Body of pancreas (tissue), 4 donors: ENCODE measurements at regions not wholly inside any gene's neighbourhood (a gene's known extent, or its start where the extent isn't known, plus 50 kb on each side); places are given as distances from the start of the nearest gene placed in this dataset.

Source experiments
- ATAC-seq: fragments of 150-250 bp; one replicate; pipeline ENCODE4 v1.9.1; 2016
- DNase-seq, 4 donors: peaks; one replicate each; pipeline ENCODE4 v3.0.0-alpha.2; 2019
- H3K27ac ChIP-seq, 4 donors: fragments of 200-600 bp; sonication (generic); 1 replicate in 3 of 4; 2 replicates in 1 of 4; pipeline versions ENCODE4 v1.5.1 to v1.6.1; 2016 to 2019; ENCODE audit warnings: mild to moderate bottlenecking in 1 of 4, mixed read lengths in 1 of 4, moderate library complexity in 1 of 4
- H3K27me3 ChIP-seq, 2 donors: fragments of 200-600 bp; sonication (generic); one replicate each; pipeline ENCODE4 v1.6.0; 2016; ENCODE audit warnings: mild to moderate bottlenecking in 1 of 2
- H3K36me3 ChIP-seq, 2 donors: fragments of 200-600 bp; sonication (generic); replicated peaks in 1 of 2; 2 replicates each; pipeline ENCODE4 v1.5.1; 2016; ENCODE audit warnings: low read depth in 2 of 2; ENCODE audit not compliant: insufficient read depth in 1 of 2
- H3K4me1 ChIP-seq: fragments of 200-600 bp; sonication (generic); one replicate; pipeline ENCODE4 v1.6.0; 2016
- H3K4me3 ChIP-seq, 2 donors: fragments of 200-600 bp; sonication (generic); 1 replicate in 1 of 2; 2 replicates in 1 of 2; pipeline ENCODE4 v1.5.1; 2016 to 2019
- H3K9me3 ChIP-seq, 3 donors: fragments of 200-600 bp; sonication (generic); 1 replicate in 2 of 3; 2 replicates in 1 of 3; pipeline ENCODE4 v1.5.1; 2016
- POLR2A ChIP-seq, 3 donors: fragments of 450-650 bp; IDR thresholded peaks; one replicate each; pipeline ENCODE4 v1.6.1; 2016; ENCODE audit warnings: antibody characterized with exemption in 3 of 3, mild to moderate bottlenecking in 2 of 3
- WGBS, 2 donors: methylation state at CpG; one replicate each; pipeline ENCODE4 v1.1.5; 2017; 5-methylcytosine and 5-hydroxymethylcytosine counted together
- intact Hi-C: fragments of 100-400 bp; cut with DNase I; formaldehyde crosslinking; loops from one replicate; pipeline ENCODE4 v1.15.1; 2023
- TF ChIP-seq, protein P1 (sequence below), 7 experiments: fragments of 450-650 bp in 4 of 7; fragments of 200-600 bp in 3 of 7; sonication (generic) in 3 of 7; IDR thresholded peaks; one replicate each; pipeline ENCODE4 v1.5.1; 2016 to 2019; ENCODE audit warnings: antibody characterized with exemption in 7 of 7

GRCh38 chr18:47507651-47508050, 256.2 kb upstream of the SKOR2 start:
- no peak overlapping the region for H3K4me3 ChIP-seq
- no peak overlapping the region for H3K27ac ChIP-seq
- intact Hi-C loops: no loop called here
- TF ChIP-seq, protein P1, sequence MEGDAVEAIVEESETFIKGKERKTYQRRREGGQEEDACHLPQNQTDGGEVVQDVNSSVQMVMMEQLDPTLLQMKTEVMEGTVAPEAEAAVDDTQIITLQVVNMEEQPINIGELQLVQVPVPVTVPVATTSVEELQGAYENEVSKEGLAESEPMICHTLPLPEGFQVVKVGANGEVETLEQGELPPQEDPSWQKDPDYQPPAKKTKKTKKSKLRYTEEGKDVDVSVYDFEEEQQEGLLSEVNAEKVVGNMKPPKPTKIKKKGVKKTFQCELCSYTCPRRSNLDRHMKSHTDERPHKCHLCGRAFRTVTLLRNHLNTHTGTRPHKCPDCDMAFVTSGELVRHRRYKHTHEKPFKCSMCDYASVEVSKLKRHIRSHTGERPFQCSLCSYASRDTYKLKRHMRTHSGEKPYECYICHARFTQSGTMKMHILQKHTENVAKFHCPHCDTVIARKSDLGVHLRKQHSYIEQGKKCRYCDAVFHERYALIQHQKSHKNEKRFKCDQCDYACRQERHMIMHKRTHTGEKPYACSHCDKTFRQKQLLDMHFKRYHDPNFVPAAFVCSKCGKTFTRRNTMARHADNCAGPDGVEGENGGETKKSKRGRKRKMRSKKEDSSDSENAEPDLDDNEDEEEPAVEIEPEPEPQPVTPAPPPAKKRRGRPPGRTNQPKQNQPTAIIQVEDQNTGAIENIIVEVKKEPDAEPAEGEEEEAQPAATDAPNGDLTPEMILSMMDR (IDR thresholded peaks at IDR 0.05): no peak
- TF ChIP-seq POLR2A (IDR thresholded peaks at IDR 0.05): no peak
- DNase-seq (no peak), ATAC-seq (no peak)
- H3K4me1 ChIP-seq: no peaks in the 10 kb centered on the region
- WGBS, 2 donors: 79 to 89% methylated on average over 3 of the region's 3 CpGs
- no peaks in the 10 kb centered on the region for H3K9me3 ChIP-seq
- H3K27me3 ChIP-seq: no peaks in the 10 kb centered on the region
- no peaks in the 10 kb centered on the region for H3K36me3 ChIP-seq

DNA sequence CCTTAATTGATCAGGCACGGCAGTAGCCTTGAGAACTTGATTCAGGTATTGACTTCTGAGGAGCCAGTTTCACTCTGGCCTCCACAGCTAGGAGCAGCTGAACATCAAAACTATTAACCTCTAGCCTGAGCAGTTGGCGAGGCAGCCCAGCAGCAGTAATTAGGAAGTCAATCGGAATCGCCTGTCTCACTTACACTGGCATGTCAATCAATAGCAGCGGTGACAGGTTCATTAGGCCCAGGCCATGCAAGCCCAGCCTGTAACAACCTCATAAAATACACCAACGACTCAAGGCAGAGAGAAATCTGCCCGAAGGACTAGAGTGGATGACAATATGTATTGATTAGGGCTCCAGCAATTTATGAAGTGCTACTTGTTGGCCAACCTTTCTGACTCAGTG, 255.4 kb upstream of the SKOR2 start:
- no peaks in the 10 kb centered on the region for H3K9me3 ChIP-seq
- ATAC-seq (no peak), DNase-seq (no peak)
- H3K36me3 ChIP-seq: no peaks in the 10 kb centered on the region
- H3K27me3 ChIP-seq: no peaks in the 10 kb centered on the region
- H3K4me3 ChIP-seq: no peak overlapping the region
- H3K27ac ChIP-seq: no peak overlapping the region
- 53 to 59% methylated on average over 7 of the region's 7 CpGs for WGBS, 2 donors
- no peak for TF ChIP-seq POLR2A (IDR thresholded peaks at IDR 0.05)
- TF ChIP-seq, protein P1 (IDR thresholded peaks at IDR 0.05): no peak
- H3K4me1 ChIP-seq: no peaks in the 10 kb centered on the region
- intact Hi-C loops: no loop called here

DNA sequence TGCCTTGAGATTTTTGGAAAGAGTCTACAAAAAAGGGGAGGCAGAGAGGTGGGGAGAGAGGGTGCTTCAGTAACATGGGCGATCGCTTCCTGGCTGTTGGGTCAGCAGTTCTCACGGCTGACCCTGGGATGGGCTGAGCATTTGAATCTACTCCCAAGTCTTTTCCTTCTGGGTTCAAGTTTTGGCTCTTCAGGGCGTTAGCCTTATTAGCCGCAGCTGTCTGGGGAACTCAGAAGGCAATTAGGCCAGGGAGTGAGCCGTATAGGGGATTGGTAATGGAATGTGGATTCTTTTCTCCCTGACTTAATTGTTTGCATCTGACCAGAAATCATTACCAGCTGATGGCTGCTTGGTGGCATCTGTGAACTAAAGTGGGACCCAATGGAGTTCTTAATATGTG, 250.5 kb upstream of the SKOR2 start:
- Histone ChIP-seq H3K27ac (no peak overlapping the region), H3K9me3 (no peaks in the 10 kb centered on the region), H3K36me3 (no peaks in the 10 kb centered on the region), H3K27me3 (no peaks in the 10 kb centered on the region), H3K4me3 (no peak overlapping the region), H3K4me1 (no peaks in the 10 kb centered on the region)
- TF ChIP-seq, protein P1 (IDR thresholded peaks at IDR 0.05): no peak
- no peak for TF ChIP-seq POLR2A (IDR thresholded peaks at IDR 0.05)
- no peak for ATAC-seq
- DNase-seq: no peak
- intact Hi-C loops: no loop called here
- WGBS, 2 donors: 65 to 66% methylated on average over 6 of the region's 6 CpGs

DNA sequence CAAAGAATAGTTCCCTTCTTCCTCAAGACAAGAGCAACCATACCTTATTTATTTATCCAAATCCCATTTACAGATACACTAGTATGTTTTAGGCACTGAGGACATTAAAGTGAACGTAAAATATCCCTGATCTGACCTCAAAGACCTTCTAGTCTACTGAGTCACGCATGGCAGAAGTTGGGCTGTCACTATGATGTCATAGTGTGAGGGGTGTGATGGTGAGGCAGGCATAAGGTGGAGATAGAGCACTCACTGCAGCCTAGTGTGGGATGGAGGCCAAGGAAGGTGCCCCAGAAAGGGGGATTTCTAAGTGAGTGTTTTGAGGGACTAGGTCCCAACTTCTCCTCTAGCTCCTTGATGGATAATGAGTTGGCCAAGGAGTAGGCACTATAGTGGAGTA, 249.5 kb upstream of the SKOR2 start:
- Histone ChIP-seq H3K36me3 (no peaks in the 10 kb centered on the region), H3K4me3 (no peak overlapping the region), H3K27ac (no peak overlapping the region), H3K4me1 (no peaks in the 10 kb centered on the region), H3K27me3 (no peaks in the 10 kb centered on the region), H3K9me3 (no peaks in the 10 kb centered on the region)
- no peak for ATAC-seq
- no peak for TF ChIP-seq POLR2A (IDR thresholded peaks at IDR 0.05)
- TF ChIP-seq, protein P1 (IDR thresholded peaks at IDR 0.05): no peak
- intact Hi-C loops: no loop called here
- DNase-seq: no peak
- WGBS, 2 donors: 47 to 58% methylated on average over 2 of the region's 2 CpGs

- ATAC-seq: no peak
- 63 to 79% methylated on average over 3 of the region's 3 CpGs for WGBS, 2 donors
- no peaks in the 10 kb centered on the region for H3K36me3 ChIP-seq
- H3K4me1 ChIP-seq: no peaks in the 10 kb centered on the region
- H3K27ac ChIP-seq: no peak overlapping the region
- intact Hi-C loops: no loop called here
- no peaks in the 10 kb centered on the region for H3K27me3 ChIP-seq
- no peaks in the 10 kb centered on the region for H3K9me3 ChIP-seq
- TF ChIP-seq, protein P1 (IDR thresholded peaks at IDR 0.05): no peak
- TF ChIP-seq POLR2A (IDR thresholded peaks at IDR 0.05): no peak
- no peak for DNase-seq
- H3K4me3 ChIP-seq: no peak overlapping the region
Measured at GRCh38 chr18:47492691-47493090, 241.2 kb upstream of the SKOR2 start.
